HepG2 (cell line): ENCODE measurements at regions not wholly inside any gene's neighbourhood (a gene's known extent, or its start where the extent isn't known, plus 50 kb on each side); places are given as distances from the start of the nearest gene placed in this dataset.

Source experiments
- ETV5 ChIP-seq: IDR thresholded peaks from 2 replicates; pipeline ENCODE4 v1.6.1; 2018; ENCODE audit warnings: missing biosample characterization, missing genetic modification reagents, inconsistent platforms, borderline replicate concordance
- KMT2B ChIP-seq: IDR thresholded peaks from 2 replicates; pipeline ENCODE4 v1.6.1; 2016; ENCODE audit warnings: missing genetic modification reagents, missing compliant biosample characterization
- NCOA2 ChIP-seq: sonication (generic); formaldehyde crosslinking; IDR thresholded peaks from 2 replicates; pipeline ENCODE4 v1.8.0; 2022; ENCODE audit warnings: inconsistent platforms
- STAG1 ChIP-seq: sonication (generic); formaldehyde crosslinking; IDR thresholded peaks from 2 replicates; pipeline ENCODE4 v1.4.0; 2020; ENCODE audit warnings: missing genetic modification reagents
- TBX2 ChIP-seq: sonication (generic); formaldehyde crosslinking; IDR thresholded peaks from 2 replicates; pipeline ENCODE4 v1.5.0; 2020; ENCODE audit warnings: missing genetic modification reagents, mild to moderate bottlenecking, borderline replicate concordance
- ZBTB38 ChIP-seq: sonication (generic); formaldehyde crosslinking; IDR thresholded peaks from 2 replicates; pipeline ENCODE4 v1.5.1; 2020; ENCODE audit warnings: mild to moderate bottlenecking, missing genetic modification reagents
- ZFP36L2 ChIP-seq: sonication (generic); formaldehyde crosslinking; IDR thresholded peaks from 2 replicates; pipeline ENCODE4 v1.4.0; 2020; ENCODE audit warnings: missing genetic modification reagents
- ZNF263 ChIP-seq: sonication (generic); formaldehyde crosslinking; IDR thresholded peaks from 2 replicates; pipeline ENCODE4 v1.4.0; 2020; ENCODE audit warnings: missing genetic modification reagents
- ZNF430 ChIP-seq: sonication (generic); formaldehyde crosslinking; IDR thresholded peaks from 2 replicates; pipeline ENCODE4 v1.9.0; 2021; ENCODE audit warnings: mild to moderate bottlenecking, missing genetic modification reagents
- ZNF788 ChIP-seq: sonication (generic); formaldehyde crosslinking; IDR thresholded peaks from 2 replicates; pipeline ENCODE4 v1.5.0; 2020; ENCODE audit warnings: mild to moderate bottlenecking, missing genetic modification reagents, borderline replicate concordance
- ZNF841 ChIP-seq: sonication (generic); formaldehyde crosslinking; IDR thresholded peaks from 2 replicates; pipeline ENCODE4 v1.8.1; 2023; ENCODE audit warnings: missing genetic modification reagents, borderline replicate concordance
- TF ChIP-seq, protein P1 (sequence below): sonication (generic); formaldehyde crosslinking; conservative IDR thresholded peaks from 2 replicates; pipeline ENCODE4 v1.8.0; 2022; ENCODE audit warnings: low read depth, missing genetic modification reagents
- TF ChIP-seq, protein P2 (sequence below): fragments of 450-650 bp; IDR thresholded peaks from 2 replicates; pipeline ENCODE4 v1.6.1; 2017
- TF ChIP-seq, protein P3 (sequence below), 2 experiments: sonication (generic) in 1 of 2; formaldehyde crosslinking in 1 of 2; IDR thresholded peaks; 2 replicates each; pipeline versions ENCODE4 v1.4.0 to v1.6.1; 2016 to 2020; ENCODE audit warnings: borderline replicate concordance in 1 of 2, low read depth in 1 of 2, mild to moderate bottlenecking in 1 of 2, missing genetic modification reagents in 1 of 2
- TF ChIP-seq, protein P4 (sequence below): IDR thresholded peaks from 2 replicates; pipeline ENCODE4 v1.6.1; 2016; ENCODE audit warnings: control low read depth
- TF ChIP-seq, protein P5 (sequence below): sonication (generic); formaldehyde crosslinking; IDR thresholded peaks from 2 replicates; pipeline ENCODE4 v1.5.0; 2020; ENCODE audit warnings: missing genetic modification reagents

DNA sequence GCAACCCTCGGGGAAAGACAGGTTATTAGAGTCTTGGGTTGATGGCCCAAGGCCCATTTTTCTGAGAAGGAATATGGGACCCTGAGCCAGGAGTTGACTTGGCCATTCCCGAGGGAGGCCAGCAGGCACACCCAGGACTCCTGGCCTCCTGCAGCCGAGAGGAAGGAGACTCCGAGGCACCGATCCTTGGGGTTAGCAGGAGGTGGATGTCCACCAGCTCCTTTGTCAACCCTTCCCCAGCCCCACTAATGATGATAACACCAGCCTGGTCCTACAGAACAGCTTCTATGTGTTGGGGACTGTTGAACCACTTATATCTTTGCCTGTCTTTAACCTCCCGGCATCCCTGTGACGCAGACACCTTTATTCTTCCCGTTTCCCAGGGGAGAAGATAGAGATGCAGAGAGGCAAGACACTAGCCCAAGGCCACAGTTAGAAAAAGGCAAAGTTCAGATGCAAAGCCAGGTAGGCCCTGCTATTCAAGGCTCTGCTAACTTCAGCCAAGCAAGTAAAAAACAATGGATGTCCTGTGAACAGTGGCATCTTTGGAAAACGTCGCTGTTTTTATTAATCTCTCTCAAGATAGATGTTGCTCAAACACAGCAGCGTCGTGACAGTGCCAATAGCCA lies 767.3 kb upstream of the TBX3 start (continued):
- TF ChIP-seq ZNF263 (CRISPR knock-in tag) (no peak), ETV5 (CRISPR knock-in tag) (0 out of 2 replicates have a peak, but pooled peaks have one; percentile 4), STAG1 (CRISPR knock-in tag) (no peak), ZNF788 (no peak), ZNF841 (CRISPR knock-in tag) (no peak), NCOA2 (CRISPR knock-in tag) (no peak), KMT2B (CRISPR knock-in tag) (no peak), ZFP36L2 (no peak), ZBTB38 (CRISPR knock-in tag) (0 out of 2 replicates have a peak, but pooled peaks have one; percentile 12), TBX2 (CRISPR knock-in tag) (no peak), ZNF430 (CRISPR knock-in tag) (no peak)
- TF ChIP-seq, protein P1, sequence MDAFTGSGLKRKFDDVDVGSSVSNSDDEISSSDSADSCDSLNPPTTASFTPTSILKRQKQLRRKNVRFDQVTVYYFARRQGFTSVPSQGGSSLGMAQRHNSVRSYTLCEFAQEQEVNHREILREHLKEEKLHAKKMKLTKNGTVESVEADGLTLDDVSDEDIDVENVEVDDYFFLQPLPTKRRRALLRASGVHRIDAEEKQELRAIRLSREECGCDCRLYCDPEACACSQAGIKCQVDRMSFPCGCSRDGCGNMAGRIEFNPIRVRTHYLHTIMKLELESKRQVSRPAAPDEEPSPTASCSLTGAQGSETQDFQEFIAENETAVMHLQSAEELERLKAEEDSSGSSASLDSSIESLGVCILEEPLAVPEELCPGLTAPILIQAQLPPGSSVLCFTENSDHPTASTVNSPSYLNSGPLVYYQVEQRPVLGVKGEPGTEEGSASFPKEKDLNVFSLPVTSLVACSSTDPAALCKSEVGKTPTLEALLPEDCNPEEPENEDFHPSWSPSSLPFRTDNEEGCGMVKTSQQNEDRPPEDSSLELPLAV (CRISPR knock-in tag), result no peak
- TF ChIP-seq, protein P2, sequence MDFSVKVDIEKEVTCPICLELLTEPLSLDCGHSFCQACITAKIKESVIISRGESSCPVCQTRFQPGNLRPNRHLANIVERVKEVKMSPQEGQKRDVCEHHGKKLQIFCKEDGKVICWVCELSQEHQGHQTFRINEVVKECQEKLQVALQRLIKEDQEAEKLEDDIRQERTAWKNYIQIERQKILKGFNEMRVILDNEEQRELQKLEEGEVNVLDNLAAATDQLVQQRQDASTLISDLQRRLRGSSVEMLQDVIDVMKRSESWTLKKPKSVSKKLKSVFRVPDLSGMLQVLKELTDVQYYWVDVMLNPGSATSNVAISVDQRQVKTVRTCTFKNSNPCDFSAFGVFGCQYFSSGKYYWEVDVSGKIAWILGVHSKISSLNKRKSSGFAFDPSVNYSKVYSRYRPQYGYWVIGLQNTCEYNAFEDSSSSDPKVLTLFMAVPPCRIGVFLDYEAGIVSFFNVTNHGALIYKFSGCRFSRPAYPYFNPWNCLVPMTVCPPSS, result no peak
- TF ChIP-seq, protein P3, sequence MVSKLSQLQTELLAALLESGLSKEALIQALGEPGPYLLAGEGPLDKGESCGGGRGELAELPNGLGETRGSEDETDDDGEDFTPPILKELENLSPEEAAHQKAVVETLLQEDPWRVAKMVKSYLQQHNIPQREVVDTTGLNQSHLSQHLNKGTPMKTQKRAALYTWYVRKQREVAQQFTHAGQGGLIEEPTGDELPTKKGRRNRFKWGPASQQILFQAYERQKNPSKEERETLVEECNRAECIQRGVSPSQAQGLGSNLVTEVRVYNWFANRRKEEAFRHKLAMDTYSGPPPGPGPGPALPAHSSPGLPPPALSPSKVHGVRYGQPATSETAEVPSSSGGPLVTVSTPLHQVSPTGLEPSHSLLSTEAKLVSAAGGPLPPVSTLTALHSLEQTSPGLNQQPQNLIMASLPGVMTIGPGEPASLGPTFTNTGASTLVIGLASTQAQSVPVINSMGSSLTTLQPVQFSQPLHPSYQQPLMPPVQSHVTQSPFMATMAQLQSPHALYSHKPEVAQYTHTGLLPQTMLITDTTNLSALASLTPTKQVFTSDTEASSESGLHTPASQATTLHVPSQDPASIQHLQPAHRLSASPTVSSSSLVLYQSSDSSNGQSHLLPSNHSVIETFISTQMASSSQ (IDR thresholded peaks at IDR 0.05; ENCODE audit: low read depth), result no peak
- TF ChIP-seq, protein P3 (CRISPR knock-in tag; IDR thresholded peaks at IDR 0.05; ENCODE audit: borderline replicate concordance), result no peak
- TF ChIP-seq, protein P4, sequence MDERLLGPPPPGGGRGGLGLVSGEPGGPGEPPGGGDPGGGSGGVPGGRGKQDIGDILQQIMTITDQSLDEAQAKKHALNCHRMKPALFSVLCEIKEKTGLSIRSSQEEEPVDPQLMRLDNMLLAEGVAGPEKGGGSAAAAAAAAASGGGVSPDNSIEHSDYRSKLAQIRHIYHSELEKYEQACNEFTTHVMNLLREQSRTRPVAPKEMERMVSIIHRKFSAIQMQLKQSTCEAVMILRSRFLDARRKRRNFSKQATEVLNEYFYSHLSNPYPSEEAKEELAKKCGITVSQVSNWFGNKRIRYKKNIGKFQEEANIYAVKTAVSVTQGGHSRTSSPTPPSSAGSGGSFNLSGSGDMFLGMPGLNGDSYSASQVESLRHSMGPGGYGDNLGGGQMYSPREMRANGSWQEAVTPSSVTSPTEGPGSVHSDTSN, result no peak
- TF ChIP-seq, protein P5, sequence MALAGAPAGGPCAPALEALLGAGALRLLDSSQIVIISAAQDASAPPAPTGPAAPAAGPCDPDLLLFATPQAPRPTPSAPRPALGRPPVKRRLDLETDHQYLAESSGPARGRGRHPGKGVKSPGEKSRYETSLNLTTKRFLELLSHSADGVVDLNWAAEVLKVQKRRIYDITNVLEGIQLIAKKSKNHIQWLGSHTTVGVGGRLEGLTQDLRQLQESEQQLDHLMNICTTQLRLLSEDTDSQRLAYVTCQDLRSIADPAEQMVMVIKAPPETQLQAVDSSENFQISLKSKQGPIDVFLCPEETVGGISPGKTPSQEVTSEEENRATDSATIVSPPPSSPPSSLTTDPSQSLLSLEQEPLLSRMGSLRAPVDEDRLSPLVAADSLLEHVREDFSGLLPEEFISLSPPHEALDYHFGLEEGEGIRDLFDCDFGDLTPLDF (CRISPR knock-in tag), result no peak
